A549 (cell line): ENCODE measurements at regions not wholly inside any gene's neighbourhood (a gene's known extent, or its start where the extent isn't known, plus 50 kb on each side); places are given as distances from the start of the nearest gene placed in this dataset.
A peak's percentile ranks its signal among the peaks of the same experiment; 100 is the strongest.

Experiments
- ATAC-seq, 2 experiments: fragments of 200-7000 bp in 1 of 2; fragments of >200 bp in 1 of 2; cut with Nextera tagmentation in 1 of 2; cut with Tn5 transposase in 1 of 2; 3 replicates each; pipeline versions ENCODE4 v1.8.0 to v1.9.1; 2018 to 2020; ENCODE audit warnings: mild to moderate bottlenecking in 1 of 2, moderate library complexity in 1 of 2
- CTCF ChIA-PET: fragments of 300-600 bp; sonication (Branson Sonifier 250); formaldehyde crosslinking; extraction: SDS; loops from one replicate; lab custom pipeline; 2021; ENCODE audit warnings: antibody characterized with exemption, inconsistent platforms; lab: Yijun Ruan, JAX
- POLR2A ChIA-PET: fragments of 350-600 bp; formaldehyde crosslinking; extraction: SDS; loops from one replicate; lab custom pipeline; 2021; ENCODE audit warnings: antibody characterized with exemption, inconsistent platforms; lab: Yijun Ruan, JAX
- DNase-seq, 2 experiments: peaks; one replicate each; pipeline versions ENCODE4 v3.0.0 to v3.0.0-alpha.2; 2011 to 2016; ENCODE audit warnings: low read depth in 1 of 2, low spot score in 1 of 2
- FAIRE-seq: peaks from 2 replicates; lab custom pipeline; 2011; peaks lifted over from hg19 to GRCh38; lab: Jason Lieb, UNC
- H3K27ac ChIP-seq, 2 experiments: fragments of >200 bp; sonication (Bioruptor Twin); formaldehyde crosslinking; 3 replicates each; pipeline ENCODE4 v1.5.1; 2016 to 2017
- H3K4me1 ChIP-seq: fragments of >200 bp; sonication (Bioruptor Twin); formaldehyde crosslinking; 3 replicates; pipeline ENCODE4 v1.6.1; 2016
- H3K4me2 ChIP-seq: fragments of >200 bp; sonication (Bioruptor Twin); formaldehyde crosslinking; 3 replicates; pipeline ENCODE4 v1.6.1; 2016
- H3K4me3 ChIP-seq: fragments of >200 bp; sonication (Bioruptor Twin); formaldehyde crosslinking; 3 replicates; pipeline ENCODE4 v1.5.1; 2016
- H3K9me3 ChIP-seq: fragments of >200 bp; sonication (Bioruptor Twin); formaldehyde crosslinking; 3 replicates; pipeline ENCODE4 v1.6.1; 2016
- CEBPB ChIP-seq, 2 experiments: fragments of >200 bp in 1 of 2; sonication (Bioruptor Twin) in 1 of 2; formaldehyde crosslinking in 1 of 2; IDR thresholded peaks; 2 replicates each; pipeline ENCODE4 v1.6.1; 2012 to 2016
- CHD4 ChIP-seq: fragments of 200-600 bp; sonication (generic); IDR thresholded peaks from 2 replicates; pipeline ENCODE4 v1.6.1; 2016; ENCODE audit warnings: antibody characterized with exemption, mild to moderate bottlenecking, borderline replicate concordance
- E2F6 ChIP-seq: IDR thresholded peaks from 2 replicates; pipeline ENCODE4 v1.6.1; 2012; ENCODE audit warnings: low read depth, borderline replicate concordance
- FOSB ChIP-seq: fragments of 250-450 bp; sonication (Bioruptor Pico); IDR thresholded peaks from 2 replicates; pipeline ENCODE4 v1.5.0; 2020; ENCODE audit warnings: mild to moderate bottlenecking, moderate library complexity
- FOSL2 ChIP-seq, 2 experiments: fragments of 450-650 bp in 1 of 2; fragments of >200 bp in 1 of 2; sonication (Bioruptor Twin) in 1 of 2; formaldehyde crosslinking; IDR thresholded peaks; 2 replicates each; pipeline versions ENCODE4 v1.5.0 to v1.6.1; 2016 to 2020; ENCODE audit warnings: mild to moderate bottlenecking in 1 of 2, moderate library complexity in 1 of 2
- HDAC2 ChIP-seq: fragments of 200-600 bp; sonication (generic); IDR thresholded peaks from 2 replicates; pipeline ENCODE4 v1.6.1; 2016
- HMGXB4 ChIP-seq: fragments of 250-450 bp; sonication (Bioruptor Pico); IDR thresholded peaks from 2 replicates; pipeline ENCODE4 v1.5.0; 2021; ENCODE audit warnings: mild to moderate bottlenecking, moderate library complexity, borderline replicate concordance
- HOXA7 ChIP-seq: fragments of 250-450 bp; sonication (Bioruptor Pico); IDR thresholded peaks from 2 replicates; pipeline ENCODE4 v1.5.0; 2020; ENCODE audit warnings: mild to moderate bottlenecking, moderate library complexity
- JUNB ChIP-seq: fragments of >200 bp; sonication (Bioruptor Twin); formaldehyde crosslinking; IDR thresholded peaks from 2 replicates; pipeline ENCODE4 v1.6.1; 2016
- NPAS2 ChIP-seq: fragments of 250-450 bp; sonication (Bioruptor Pico); IDR thresholded peaks from 2 replicates; pipeline ENCODE4 v1.8.0; 2022; ENCODE audit warnings: mild to moderate bottlenecking, moderate library complexity, borderline replicate concordance
- NR3C1 ChIP-seq: fragments of >200 bp; sonication (Bioruptor Twin); formaldehyde crosslinking; IDR thresholded peaks from 3 replicates; pipeline ENCODE4 v1.6.1; 2017
- POLR2A ChIP-seq: IDR thresholded peaks from 2 replicates; pipeline ENCODE4 v1.6.1; 2012; ENCODE audit warnings: mild to moderate bottlenecking, low read length
- RCOR1 ChIP-seq: fragments of 150-350 bp; IDR thresholded peaks from 2 replicates; pipeline ENCODE4 v1.6.1; 2014; ENCODE audit warnings: antibody characterized with exemption, low read length, low read depth
- RFX5 ChIP-seq: fragments of 450-650 bp; IDR thresholded peaks from 2 replicates; pipeline ENCODE4 v1.7.1; 2014; ENCODE audit warnings: antibody characterized with exemption, mild to moderate bottlenecking, moderate library complexity
- RNF2 ChIP-seq: fragments of 200-600 bp; sonication (generic); IDR thresholded peaks from 2 replicates; pipeline ENCODE4 v1.6.1; 2016; ENCODE audit warnings: low read depth, mild to moderate bottlenecking, antibody characterized with exemption, moderate library complexity, borderline replicate concordance
- ZFP36 ChIP-seq: fragments of 450-650 bp; IDR thresholded peaks from 2 replicates; pipeline ENCODE4 v1.6.1; 2014; ENCODE audit warnings: borderline replicate concordance; ENCODE audit not compliant: partially characterized antibody
- ZNF302 ChIP-seq: fragments of 250-450 bp; sonication (Bioruptor Pico); IDR thresholded peaks from 2 replicates; pipeline ENCODE4 v1.9.0; 2021; ENCODE audit warnings: inconsistent platforms, mild to moderate bottlenecking, moderate library complexity
- ZSCAN20 ChIP-seq: fragments of 250-450 bp; sonication (Bioruptor Pico); IDR thresholded peaks from 2 replicates; pipeline ENCODE4 v1.8.0; 2022; ENCODE audit warnings: mild to moderate bottlenecking, moderate library complexity
- WGBS: methylation state at CpG from one replicate; pipeline ENCODE4 v1.1.6; 2017; ENCODE audit errors: missing lambda C conversion rate; 5-methylcytosine and 5-hydroxymethylcytosine counted together
- TF ChIP-seq, protein P1 (sequence below): fragments of 200-600 bp; sonication (generic); IDR thresholded peaks from 2 replicates; pipeline ENCODE4 v1.6.1; 2016; ENCODE audit warnings: antibody characterized with exemption, mild to moderate bottlenecking, moderate library complexity

DNA sequence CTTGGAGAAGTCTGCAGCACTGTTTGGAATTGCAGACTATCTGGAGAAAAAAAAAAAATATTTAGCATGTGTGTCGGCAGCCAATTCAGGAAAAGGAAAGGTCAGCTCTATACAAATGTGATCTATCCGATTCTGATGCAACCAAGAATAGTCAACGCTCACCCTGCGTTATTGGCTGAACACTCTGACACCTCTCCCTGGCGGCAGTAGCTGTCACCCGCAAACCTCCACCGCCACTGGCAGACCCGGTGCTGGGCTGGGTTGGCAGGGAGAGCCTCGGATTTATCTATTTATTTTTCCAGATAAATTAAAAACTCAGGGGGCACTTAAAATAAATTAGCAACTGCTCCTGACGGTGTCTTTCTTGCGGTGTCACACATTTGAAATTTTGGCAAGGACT, 409.7 kb downstream of the VRK1 start:
- ChIA-PET POLR2A (no interaction called here), CTCF (no interaction called here)
- Histone ChIP-seq H3K27ac (no peak overlapping the region), H3K4me3 (no peak overlapping the region), H3K4me1 (no peaks in the 10 kb centered on the region), H3K4me2 (no peak overlapping the region), H3K9me3 (no peaks in the 10 kb centered on the region)
- TF ChIP-seq HDAC2 (no peak), HMGXB4 (CRISPR knock-in tag) (no peak), FOSL2 (IDR thresholded peaks at IDR 0.05) (no peak), FOSL2 (CRISPR knock-in tag; IDR thresholded peaks at IDR 0.05) (no peak), JUNB (no peak), RCOR1 (no peak)
- TF ChIP-seq, protein P1, sequence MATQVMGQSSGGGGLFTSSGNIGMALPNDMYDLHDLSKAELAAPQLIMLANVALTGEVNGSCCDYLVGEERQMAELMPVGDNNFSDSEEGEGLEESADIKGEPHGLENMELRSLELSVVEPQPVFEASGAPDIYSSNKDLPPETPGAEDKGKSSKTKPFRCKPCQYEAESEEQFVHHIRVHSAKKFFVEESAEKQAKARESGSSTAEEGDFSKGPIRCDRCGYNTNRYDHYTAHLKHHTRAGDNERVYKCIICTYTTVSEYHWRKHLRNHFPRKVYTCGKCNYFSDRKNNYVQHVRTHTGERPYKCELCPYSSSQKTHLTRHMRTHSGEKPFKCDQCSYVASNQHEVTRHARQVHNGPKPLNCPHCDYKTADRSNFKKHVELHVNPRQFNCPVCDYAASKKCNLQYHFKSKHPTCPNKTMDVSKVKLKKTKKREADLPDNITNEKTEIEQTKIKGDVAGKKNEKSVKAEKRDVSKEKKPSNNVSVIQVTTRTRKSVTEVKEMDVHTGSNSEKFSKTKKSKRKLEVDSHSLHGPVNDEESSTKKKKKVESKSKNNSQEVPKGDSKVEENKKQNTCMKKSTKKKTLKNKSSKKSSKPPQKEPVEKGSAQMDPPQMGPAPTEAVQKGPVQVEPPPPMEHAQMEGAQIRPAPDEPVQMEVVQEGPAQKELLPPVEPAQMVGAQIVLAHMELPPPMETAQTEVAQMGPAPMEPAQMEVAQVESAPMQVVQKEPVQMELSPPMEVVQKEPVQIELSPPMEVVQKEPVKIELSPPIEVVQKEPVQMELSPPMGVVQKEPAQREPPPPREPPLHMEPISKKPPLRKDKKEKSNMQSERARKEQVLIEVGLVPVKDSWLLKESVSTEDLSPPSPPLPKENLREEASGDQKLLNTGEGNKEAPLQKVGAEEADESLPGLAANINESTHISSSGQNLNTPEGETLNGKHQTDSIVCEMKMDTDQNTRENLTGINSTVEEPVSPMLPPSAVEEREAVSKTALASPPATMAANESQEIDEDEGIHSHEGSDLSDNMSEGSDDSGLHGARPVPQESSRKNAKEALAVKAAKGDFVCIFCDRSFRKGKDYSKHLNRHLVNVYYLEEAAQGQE: no peak
- WGBS: 62% methylated on average over 11 of the region's 11 CpGs
- DNase-seq (no peak), FAIRE-seq (no peak), ATAC-seq (no peak)

DNA sequence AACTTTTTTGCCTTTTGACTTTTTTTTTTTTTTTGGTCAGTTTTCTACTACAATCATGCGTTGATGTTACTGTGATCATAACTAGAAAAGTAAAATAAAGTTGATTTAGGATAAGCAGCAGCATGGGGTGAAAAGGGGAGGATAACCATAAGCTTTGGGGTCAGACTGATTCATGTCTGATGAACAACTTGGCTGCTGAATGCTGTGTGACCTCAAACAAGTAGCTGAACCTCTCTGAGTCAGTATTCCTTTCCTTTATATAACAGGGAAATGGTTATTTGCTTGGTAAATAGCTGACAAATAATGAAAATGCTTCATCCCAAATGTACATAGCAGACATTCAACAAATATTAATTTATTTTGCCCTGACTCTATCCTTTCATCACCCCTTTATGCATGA, 413.0 kb downstream of the VRK1 start:
- POLR2A ChIA-PET: no interaction called here
- CTCF ChIA-PET: no interaction called here
- Histone ChIP-seq H3K9me3 (no peaks in the 10 kb centered on the region), H3K4me2 (no peak overlapping the region), H3K4me1 (no peaks in the 10 kb centered on the region), H3K27ac (no peak overlapping the region), H3K4me3 (no peak overlapping the region)
- peak; percentile 54 for FAIRE-seq
- DNase-seq: no peak
- ATAC-seq: no peak
- TF ChIP-seq RNF2 (no peak), ZSCAN20 (CRISPR knock-in tag) (no peak), HOXA7 (CRISPR knock-in tag) (no peak)
- 5% methylated on average over 1 of the region's 1 CpG for WGBS

DNA sequence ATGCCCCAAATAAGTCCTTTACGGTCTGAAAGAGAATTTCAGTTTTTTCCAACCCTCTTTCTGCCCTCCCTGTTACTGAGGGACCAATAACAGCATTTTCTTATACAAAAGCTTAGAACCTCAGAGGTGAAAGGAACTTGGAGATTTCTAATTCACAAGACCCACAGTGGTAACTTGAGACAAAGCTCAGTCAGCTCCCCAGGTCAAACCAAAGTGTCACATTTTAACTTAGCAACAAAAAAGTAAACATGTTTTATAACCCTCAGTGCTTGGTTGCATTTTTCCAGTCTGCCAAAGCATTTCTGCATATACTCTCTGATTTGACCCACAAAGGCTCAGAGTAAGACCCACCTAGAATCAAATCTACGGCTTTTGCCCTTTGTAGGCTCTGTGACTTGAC, 415.2 kb downstream of the VRK1 start:
- no peak for DNase-seq
- ChIA-PET POLR2A (no interaction called here), CTCF (interaction anchor here (1.3 kb wide), 1 partner anchor 35 kb away, joined by 3 read pairs; no protein-coding TSS in a partner anchor)
- Histone ChIP-seq H3K27ac (no peak overlapping the region), H3K4me3 (no peak overlapping the region), H3K4me1 (no peaks in the 10 kb centered on the region), H3K9me3 (no peaks in the 10 kb centered on the region), H3K4me2 (no peak overlapping the region)
- FAIRE-seq: no peak
- no peak for TF ChIP-seq ZFP36
- TF ChIP-seq JUNB: no peak
- no peak for TF ChIP-seq E2F6
- no peak for TF ChIP-seq NR3C1
- TF ChIP-seq FOSB (CRISPR knock-in tag): no peak
- no peak for TF ChIP-seq ZSCAN20 (CRISPR knock-in tag)
- no peak for TF ChIP-seq POLR2A
- TF ChIP-seq RFX5: no peak
- TF ChIP-seq CEBPB (IDR thresholded peaks at IDR 0.05): no peak
- TF ChIP-seq ZNF302 (CRISPR knock-in tag): no peak
- no peak for TF ChIP-seq NPAS2 (CRISPR knock-in tag)
- no peak for TF ChIP-seq CHD4
- no peak for ATAC-seq
- WGBS: 5% methylated on average over 2 of the region's 2 CpGs
